ENCODE measurements at regions not wholly inside any gene's neighbourhood (a gene's known extent, or its start where the extent isn't known, plus 50 kb on each side); places are given as distances from the start of the nearest gene placed in this dataset.

DNA sequence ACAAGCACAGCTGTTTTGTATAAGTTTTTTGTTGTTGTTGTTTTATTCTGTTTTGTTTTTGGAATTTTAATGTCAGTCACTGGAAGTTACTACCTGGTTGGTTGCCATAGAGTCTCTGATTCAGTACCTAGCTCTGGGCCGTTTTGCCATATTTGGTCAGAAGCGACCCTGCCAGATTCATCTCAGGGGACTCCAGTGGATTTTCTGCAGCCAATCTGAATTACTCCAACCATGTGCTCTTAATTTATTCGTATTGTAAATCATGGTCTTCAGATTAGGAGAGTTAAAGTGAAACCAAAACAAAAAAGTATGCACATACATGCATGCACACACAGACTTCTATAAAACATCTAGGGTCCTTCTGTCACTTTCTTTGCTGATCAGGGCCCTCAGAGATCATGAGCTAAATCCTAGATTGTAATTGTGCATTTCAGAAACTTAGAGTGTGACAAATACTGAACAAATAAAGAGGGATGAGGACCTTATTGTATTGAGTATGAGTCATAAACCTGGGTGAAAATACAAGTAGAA is 317.4 kb upstream of the UBE2E3 start:
- no CpG with 5 or more reads among the region's 3 CpGs for WGBS (ENCODE audit: extremely low coverage, insufficient coverage, low lambda C conversion rate)
- Histone ChIP-seq H3K56ac (ENCODE audit: low read length) (no peak overlapping the region), H2BK15ac (replicated peaks; ENCODE audit: low read depth) (no peak overlapping the region), H3K27ac (ENCODE audit: low read depth, low read length) (no peak overlapping the region), H4K5ac (ENCODE audit: low read length) (no peak overlapping the region), H3K36me3 (ENCODE audit: control insufficient read depth, insufficient read depth, low read length) (no peaks in the 10 kb centered on the region), H3K4me3 (ENCODE audit: low read length) (no peak overlapping the region), H3K27me3 (ENCODE audit: insufficient read depth, low read length, poor library complexity) (no peaks in the 10 kb centered on the region), H3K4me2 (ENCODE audit: low read length) (no peak overlapping the region), H4K8ac (ENCODE audit: low read depth, low read length) (no peak overlapping the region), H2AK5ac (ENCODE audit: low read length) (no peak overlapping the region), H3K4ac (ENCODE audit: low read depth, low read length) (no peak overlapping the region), H2BK120ac (ENCODE audit: low read depth, low read length) (no peak overlapping the region), H3K4me1 (ENCODE audit: control insufficient read depth, low read depth, low read length) (no peaks in the 10 kb centered on the region), H3K79me1 (ENCODE audit: low read length) (no peaks in the 10 kb centered on the region), H3K23ac (ENCODE audit: low read length) (no peak overlapping the region), H3K18ac (ENCODE audit: low read length) (no peak overlapping the region), H3K9ac (ENCODE audit: low read length) (no peak overlapping the region), H2BK5ac (ENCODE audit: low read length) (no peak overlapping the region), H3K79me2 (ENCODE audit: control insufficient read depth, insufficient read depth, low read length) (no peaks in the 10 kb centered on the region)
- no peak for DNase-seq

DNA sequence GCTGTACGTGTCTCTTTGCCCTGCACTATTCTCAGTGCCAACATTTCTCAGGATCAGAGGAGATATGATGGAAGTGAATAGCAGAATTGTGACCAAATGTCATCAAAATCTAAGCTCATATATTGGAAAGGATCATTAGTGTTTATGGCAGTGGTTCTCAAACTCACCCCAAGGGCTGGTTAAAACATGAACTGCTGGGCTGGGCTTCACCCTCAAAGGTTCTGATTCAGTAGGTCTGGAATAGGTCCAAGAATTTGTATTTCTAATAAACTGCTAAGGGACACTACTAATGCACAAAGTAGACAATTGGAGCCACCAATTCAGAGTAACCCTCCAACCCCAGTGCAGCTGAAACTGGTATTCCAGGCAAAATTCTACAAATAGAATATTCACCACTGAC is 317.9 kb upstream of the UBE2E3 start:
- H3K9ac ChIP-seq (ENCODE audit: low read length), result no peak overlapping the region
- no peak overlapping the region for H3K4me3 ChIP-seq (ENCODE audit: low read length)
- no peak overlapping the region for H2BK5ac ChIP-seq (ENCODE audit: low read length)
- no peaks in the 10 kb centered on the region for H3K79me1 ChIP-seq (ENCODE audit: low read length)
- WGBS (ENCODE audit: extremely low coverage, insufficient coverage, low lambda C conversion rate), result no CpG with 5 or more reads among the region's 1 CpG
- H3K4me2 ChIP-seq (ENCODE audit: low read length), result no peak overlapping the region
- no peak overlapping the region for H2BK120ac ChIP-seq (ENCODE audit: low read depth, low read length)
- no peaks in the 10 kb centered on the region for H3K36me3 ChIP-seq (ENCODE audit: control insufficient read depth, insufficient read depth, low read length)
- H3K79me2 ChIP-seq (ENCODE audit: control insufficient read depth, insufficient read depth, low read length), result no peaks in the 10 kb centered on the region
- H4K5ac ChIP-seq (ENCODE audit: low read length), result no peak overlapping the region
- H3K27me3 ChIP-seq (ENCODE audit: insufficient read depth, low read length, poor library complexity), result no peaks in the 10 kb centered on the region
- no peak overlapping the region for H4K8ac ChIP-seq (ENCODE audit: low read depth, low read length)
- no peak overlapping the region for H2BK15ac ChIP-seq (replicated peaks; ENCODE audit: low read depth)
- H3K4ac ChIP-seq (ENCODE audit: low read depth, low read length), result no peak overlapping the region
- H3K23ac ChIP-seq (ENCODE audit: low read length), result no peak overlapping the region
- no peak overlapping the region for H3K18ac ChIP-seq (ENCODE audit: low read length)
- H2AK5ac ChIP-seq (ENCODE audit: low read length), result no peak overlapping the region
- no peaks in the 10 kb centered on the region for H3K4me1 ChIP-seq (ENCODE audit: control insufficient read depth, low read depth, low read length)
- H3K56ac ChIP-seq (ENCODE audit: low read length), result no peak overlapping the region
- no peak overlapping the region for H3K27ac ChIP-seq (ENCODE audit: low read depth, low read length)
- no peak for DNase-seq

GRCh38 chr2:180661686-180662030 is 318.7 kb upstream of the UBE2E3 start:
- no peak overlapping the region for H2BK5ac ChIP-seq (ENCODE audit: low read length)
- H4K8ac ChIP-seq (ENCODE audit: low read depth, low read length), result no peak overlapping the region
- H3K56ac ChIP-seq (ENCODE audit: low read length), result no peak overlapping the region
- no peaks in the 10 kb centered on the region for H3K79me2 ChIP-seq (ENCODE audit: control insufficient read depth, insufficient read depth, low read length)
- no peak overlapping the region for H3K9ac ChIP-seq (ENCODE audit: low read length)
- H3K4me2 ChIP-seq (ENCODE audit: low read length), result no peak overlapping the region
- H4K5ac ChIP-seq (ENCODE audit: low read length), result no peak overlapping the region
- no peak overlapping the region for H3K4me3 ChIP-seq (ENCODE audit: low read length)
- H3K4me1 ChIP-seq (ENCODE audit: control insufficient read depth, low read depth, low read length), result peaks cover 4% of the 10 kb centered on the region
- no peak for DNase-seq
- no CpG with 5 or more reads among the region's 1 CpG for WGBS (ENCODE audit: extremely low coverage, insufficient coverage, low lambda C conversion rate)
- H3K4ac ChIP-seq (ENCODE audit: low read depth, low read length), result no peak overlapping the region
- no peak overlapping the region for H2BK120ac ChIP-seq (ENCODE audit: low read depth, low read length)
- no peaks in the 10 kb centered on the region for H3K79me1 ChIP-seq (ENCODE audit: low read length)
- no peak overlapping the region for H2AK5ac ChIP-seq (ENCODE audit: low read length)
- H3K18ac ChIP-seq (ENCODE audit: low read length), result no peak overlapping the region
- no peak overlapping the region for H3K23ac ChIP-seq (ENCODE audit: low read length)
- H3K36me3 ChIP-seq (ENCODE audit: control insufficient read depth, insufficient read depth, low read length), result no peaks in the 10 kb centered on the region
- H3K27ac ChIP-seq (ENCODE audit: low read depth, low read length), result no peak overlapping the region
- H3K27me3 ChIP-seq (ENCODE audit: insufficient read depth, low read length, poor library complexity), result no peaks in the 10 kb centered on the region
- H2BK15ac ChIP-seq (replicated peaks; ENCODE audit: low read depth), result no peak overlapping the region

GRCh38 chr2:180660881-180661685 is 319.3 kb upstream of the UBE2E3 start:
- H3K56ac ChIP-seq (ENCODE audit: low read length), result no peak overlapping the region
- no peak for DNase-seq
- no peak overlapping the region for H3K4ac ChIP-seq (ENCODE audit: low read depth, low read length)
- H3K79me1 ChIP-seq (ENCODE audit: low read length), result no peaks in the 10 kb centered on the region
- H2BK5ac ChIP-seq (ENCODE audit: low read length), result no peak overlapping the region
- H2AK5ac ChIP-seq (ENCODE audit: low read length), result no peak overlapping the region
- WGBS (ENCODE audit: extremely low coverage, insufficient coverage, low lambda C conversion rate), result no CpG with 5 or more reads among the region's 5 CpGs
- peaks cover 4% of the 10 kb centered on the region for H3K4me1 ChIP-seq (ENCODE audit: control insufficient read depth, low read depth, low read length)
- H3K4me3 ChIP-seq (ENCODE audit: low read length), result no peak overlapping the region
- H3K27ac ChIP-seq (ENCODE audit: low read depth, low read length), result no peak overlapping the region
- H4K5ac ChIP-seq (ENCODE audit: low read length), result no peak overlapping the region
- no peaks in the 10 kb centered on the region for H3K27me3 ChIP-seq (ENCODE audit: insufficient read depth, low read length, poor library complexity)
- no peaks in the 10 kb centered on the region for H3K36me3 ChIP-seq (ENCODE audit: control insufficient read depth, insufficient read depth, low read length)
- no peak overlapping the region for H4K8ac ChIP-seq (ENCODE audit: low read depth, low read length)
- H3K18ac ChIP-seq (ENCODE audit: low read length), result no peak overlapping the region
- no peak overlapping the region for H2BK15ac ChIP-seq (replicated peaks; ENCODE audit: low read depth)
- H3K4me2 ChIP-seq (ENCODE audit: low read length), result no peak overlapping the region
- H3K79me2 ChIP-seq (ENCODE audit: control insufficient read depth, insufficient read depth, low read length), result no peaks in the 10 kb centered on the region
- no peak overlapping the region for H3K9ac ChIP-seq (ENCODE audit: low read length)
- H3K23ac ChIP-seq (ENCODE audit: low read length), result no peak overlapping the region
- no peak overlapping the region for H2BK120ac ChIP-seq (ENCODE audit: low read depth, low read length)

DNA sequence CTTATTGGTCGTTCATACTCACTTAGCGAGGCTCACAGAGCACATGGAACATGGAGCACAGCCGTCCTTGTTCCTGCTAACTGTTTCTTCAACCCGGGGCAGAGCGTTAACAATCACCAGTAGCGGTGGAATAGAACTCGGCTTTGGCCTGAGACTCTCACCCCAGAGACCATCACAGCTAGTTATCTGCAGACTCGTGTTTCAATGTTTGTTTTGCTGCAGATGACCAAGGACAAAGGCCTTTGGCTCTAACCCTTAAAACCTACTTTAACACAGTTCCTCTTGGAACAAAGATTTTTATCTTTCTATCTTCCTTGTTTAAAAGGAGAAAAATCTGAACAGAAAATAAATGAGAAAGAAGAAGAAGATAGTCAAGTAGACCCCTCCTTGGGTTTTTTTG is 320.2 kb upstream of the UBE2E3 start:
- no peaks in the 10 kb centered on the region for H3K79me1 ChIP-seq (ENCODE audit: low read length)
- no peaks in the 10 kb centered on the region for H3K79me2 ChIP-seq (ENCODE audit: control insufficient read depth, insufficient read depth, low read length)
- H2AK5ac ChIP-seq (ENCODE audit: low read length), result no peak overlapping the region
- no peaks in the 10 kb centered on the region for H3K27me3 ChIP-seq (ENCODE audit: insufficient read depth, low read length, poor library complexity)
- H3K4ac ChIP-seq (ENCODE audit: low read depth, low read length), result no peak overlapping the region
- H3K18ac ChIP-seq (ENCODE audit: low read length), result no peak overlapping the region
- no peak overlapping the region for H3K27ac ChIP-seq (ENCODE audit: low read depth, low read length)
- H2BK15ac ChIP-seq (replicated peaks; ENCODE audit: low read depth), result no peak overlapping the region
- H2BK120ac ChIP-seq (ENCODE audit: low read depth, low read length), result no peak overlapping the region
- no peak overlapping the region for H3K4me3 ChIP-seq (ENCODE audit: low read length)
- H2BK5ac ChIP-seq (ENCODE audit: low read length), result no peak overlapping the region
- no peak overlapping the region for H3K9ac ChIP-seq (ENCODE audit: low read length)
- no peaks in the 10 kb centered on the region for H3K36me3 ChIP-seq (ENCODE audit: control insufficient read depth, insufficient read depth, low read length)
- H4K5ac ChIP-seq (ENCODE audit: low read length), result no peak overlapping the region
- no peak overlapping the region for H3K4me2 ChIP-seq (ENCODE audit: low read length)
- no peak overlapping the region for H4K8ac ChIP-seq (ENCODE audit: low read depth, low read length)
- no CpG with 5 or more reads among the region's 8 CpGs for WGBS (ENCODE audit: extremely low coverage, insufficient coverage, low lambda C conversion rate)
- no peak overlapping the region for H3K56ac ChIP-seq (ENCODE audit: low read length)
- DNase-seq, result no peak
- peaks cover 4% of the 10 kb centered on the region for H3K4me1 ChIP-seq (ENCODE audit: control insufficient read depth, low read depth, low read length)
- no peak overlapping the region for H3K23ac ChIP-seq (ENCODE audit: low read length)

DNA sequence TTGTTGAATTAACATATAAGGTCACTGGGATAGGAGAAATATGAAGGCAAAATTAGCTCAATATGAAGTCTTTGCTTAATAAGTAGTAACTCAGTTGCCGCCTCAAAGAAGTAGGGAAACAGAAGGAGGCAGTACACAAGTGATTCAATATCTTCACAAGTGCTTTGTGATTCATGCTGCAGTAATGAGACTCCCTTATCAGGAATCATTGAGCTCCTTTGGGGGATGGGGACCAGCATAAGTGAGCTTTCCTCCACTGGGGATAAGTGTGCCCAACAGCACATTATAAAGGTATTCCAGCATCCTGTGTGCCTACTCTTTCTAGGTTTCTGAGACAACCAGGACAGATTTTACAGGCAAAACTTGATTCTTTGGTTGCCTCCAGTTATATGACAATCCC is 323.4 kb upstream of the UBE2E3 start:
- Histone ChIP-seq H3K79me1 (ENCODE audit: low read length) (no peaks in the 10 kb centered on the region), H3K4me1 (ENCODE audit: control insufficient read depth, low read depth, low read length) (peaks cover 4% of the 10 kb centered on the region), H3K18ac (ENCODE audit: low read length) (no peak overlapping the region), H3K36me3 (ENCODE audit: control insufficient read depth, insufficient read depth, low read length) (no peaks in the 10 kb centered on the region), H4K5ac (ENCODE audit: low read length) (no peak overlapping the region), H3K79me2 (ENCODE audit: control insufficient read depth, insufficient read depth, low read length) (no peaks in the 10 kb centered on the region), H3K4ac (ENCODE audit: low read depth, low read length) (no peak overlapping the region), H3K56ac (ENCODE audit: low read length) (no peak overlapping the region), H2BK120ac (ENCODE audit: low read depth, low read length) (no peak overlapping the region), H2BK15ac (replicated peaks; ENCODE audit: low read depth) (no peak overlapping the region), H3K27me3 (ENCODE audit: insufficient read depth, low read length, poor library complexity) (no peaks in the 10 kb centered on the region), H3K27ac (ENCODE audit: low read depth, low read length) (no peak overlapping the region), H4K8ac (ENCODE audit: low read depth, low read length) (no peak overlapping the region), H3K4me2 (ENCODE audit: low read length) (no peak overlapping the region), H2BK5ac (ENCODE audit: low read length) (no peak overlapping the region), H3K23ac (ENCODE audit: low read length) (no peak overlapping the region), H3K4me3 (ENCODE audit: low read length) (no peak overlapping the region), H2AK5ac (ENCODE audit: low read length) (no peak overlapping the region), H3K9ac (ENCODE audit: low read length) (no peak overlapping the region)
- DNase-seq, result peak; percentile 73
- WGBS (ENCODE audit: extremely low coverage, insufficient coverage, low lambda C conversion rate), result no CpG with 5 or more reads among the region's 1 CpG

Measured in mesendoderm (in vitro differentiated cells).